GM19023 (cell line): ENCODE measurements at regions not wholly inside any gene's neighbourhood (a gene's known extent, or its start where the extent isn't known, plus 50 kb on each side); places are given as distances from the start of the nearest gene placed in this dataset.

ENCODE experiments used
- ATAC-seq: cut with Tn5 transposase; IDR thresholded peaks from one replicate; pipeline ENCODE4 v1.9.1; 2021; ENCODE audit warnings: mild to moderate bottlenecking, moderate library complexity; ENCODE audit not compliant: unreplicated experiment

DNA sequence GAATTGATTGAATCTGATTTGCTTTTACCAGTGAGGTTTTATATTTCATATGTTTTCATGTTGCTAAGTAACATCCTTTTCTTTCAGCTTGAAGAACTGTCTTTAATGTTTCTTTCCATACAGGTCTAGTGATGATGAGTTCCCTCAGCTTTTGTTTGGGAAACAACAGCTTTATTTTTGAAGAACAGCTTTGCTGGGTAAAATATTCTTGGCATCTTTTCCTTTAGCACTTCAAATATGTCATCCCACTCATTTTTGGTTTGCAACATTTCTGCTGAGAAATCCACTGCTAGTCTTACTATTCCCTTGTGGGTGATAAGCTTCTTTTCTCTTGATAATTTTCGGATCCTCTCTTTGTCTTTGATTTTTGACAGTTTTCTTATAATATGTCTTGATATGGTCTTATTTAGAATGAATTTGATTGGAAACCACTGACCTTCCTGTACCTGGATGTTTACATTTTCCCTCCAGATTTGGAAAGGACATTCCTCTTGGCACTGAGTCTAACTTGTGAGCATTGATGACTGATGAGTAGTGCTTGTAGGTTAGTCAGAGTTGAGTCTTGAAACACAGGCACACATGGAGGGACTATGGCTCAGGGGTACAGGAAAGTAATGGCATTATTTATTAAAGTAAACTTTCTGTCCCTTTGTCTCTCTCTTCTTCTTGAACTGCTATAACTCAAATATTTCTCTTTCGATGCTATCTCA lies 220.3 kb downstream of the SPATA31D1 start:
- no peak for ATAC-seq

DNA sequence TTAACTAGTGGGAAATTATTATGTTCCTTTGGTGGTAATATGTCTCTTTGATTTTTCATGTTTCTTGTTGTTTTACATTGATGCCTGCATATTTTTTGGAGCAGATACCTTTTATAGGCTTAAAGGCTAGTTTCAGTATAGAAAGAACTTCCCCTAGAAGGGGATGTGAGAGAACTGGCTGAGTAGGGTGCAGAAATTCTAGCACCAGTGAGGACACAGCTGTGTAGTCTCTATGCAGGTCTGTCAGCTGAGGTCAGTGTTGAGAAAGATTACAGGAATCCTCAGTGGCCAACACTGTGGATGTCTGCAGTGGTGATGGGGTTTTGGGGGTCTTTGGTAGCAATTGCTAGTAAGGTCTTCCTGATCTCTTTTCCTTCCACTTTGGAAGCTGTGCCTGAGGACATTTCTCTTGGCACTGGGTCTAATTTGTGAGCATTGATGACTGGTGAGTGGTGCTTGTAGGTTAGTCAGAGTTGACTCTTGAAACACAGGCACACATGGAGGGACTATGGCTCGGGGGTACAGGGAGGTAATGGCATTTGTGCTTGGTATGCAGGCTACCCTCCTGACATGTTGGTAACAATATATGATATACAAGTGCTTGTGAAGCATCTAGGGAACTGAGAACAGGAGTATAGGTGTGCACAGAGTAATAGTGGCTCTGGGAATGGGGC lies 221.4 kb downstream of the SPATA31D1 start:
- no peak for ATAC-seq

DNA sequence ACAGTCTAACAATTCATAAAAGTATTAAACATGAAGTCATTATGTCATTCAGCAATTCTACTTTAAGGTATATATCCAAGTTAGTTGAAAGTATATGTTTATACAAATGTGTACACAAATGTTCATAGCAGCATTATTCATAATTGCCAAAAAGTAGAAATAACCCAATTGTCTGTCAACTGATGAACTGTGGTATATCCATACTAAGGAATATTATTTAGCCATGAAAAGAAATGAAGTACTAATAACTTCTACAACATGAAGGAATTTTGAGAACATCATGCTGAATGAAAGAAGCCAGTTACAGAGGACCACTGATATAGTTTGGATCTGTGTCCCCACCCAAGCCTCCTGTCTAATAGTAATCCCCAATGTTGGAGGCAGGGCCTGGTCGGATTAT lies 224.3 kb downstream of the SPATA31D1 start:
- ATAC-seq: no peak

DNA sequence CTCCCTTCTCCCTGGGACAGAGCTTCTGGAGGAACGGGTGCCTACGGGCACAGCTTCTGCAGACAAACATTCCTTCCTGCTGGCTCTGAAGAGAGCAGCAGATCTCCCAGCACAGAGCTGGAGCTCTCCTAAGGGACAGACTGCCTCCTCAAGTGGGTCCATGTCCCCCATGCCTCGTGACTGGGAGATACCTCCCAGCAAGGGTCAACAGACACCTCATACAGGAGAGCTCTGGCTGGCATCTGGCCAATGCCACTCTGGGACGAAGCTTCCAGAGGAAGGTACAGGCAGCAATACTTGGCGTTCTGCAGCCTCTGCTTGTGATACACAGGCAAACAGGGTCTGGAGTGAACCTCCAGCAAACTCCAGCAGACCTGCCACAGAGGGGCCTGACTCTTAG lies 227.9 kb downstream of the SPATA31D1 start:
- ATAC-seq: no peak

DNA sequence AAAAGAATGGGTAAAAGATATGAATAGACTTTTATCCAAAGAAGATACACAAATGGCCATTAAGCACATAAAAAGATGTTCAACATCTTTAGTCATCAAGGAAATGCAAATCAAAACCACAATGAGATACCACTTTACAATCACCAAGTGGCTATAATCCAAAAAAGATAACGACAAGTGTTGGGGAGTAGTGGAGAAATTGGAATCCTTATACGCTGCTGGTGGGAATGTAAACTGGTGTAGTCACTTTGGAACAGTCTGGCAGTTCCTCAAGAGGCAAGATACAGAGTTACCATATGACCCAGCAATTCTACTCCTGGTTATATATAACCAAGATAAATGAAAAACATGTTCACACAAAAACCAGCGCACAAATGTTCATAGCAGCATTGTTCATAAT lies 234.9 kb downstream of the SPATA31D1 start:
- ATAC-seq: no peak

DNA sequence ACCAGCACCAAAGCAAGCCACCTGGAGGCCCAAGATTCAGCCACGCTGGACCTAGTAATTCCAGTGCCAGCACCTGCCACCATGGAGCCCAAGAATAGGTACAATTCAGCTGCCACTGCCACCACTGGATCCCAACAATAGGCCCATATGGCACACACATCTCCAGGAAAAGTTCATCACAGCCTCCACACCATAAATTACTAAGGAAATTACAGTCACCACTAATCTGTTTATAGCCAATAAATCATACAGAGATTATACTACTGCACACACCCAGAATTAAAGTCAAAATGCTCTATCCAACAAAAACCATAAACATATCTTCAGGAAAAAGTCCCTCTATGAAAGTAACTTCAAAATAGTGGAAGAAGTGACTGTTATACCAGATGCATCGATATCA lies 242.8 kb downstream of the SPATA31D1 start:
- no peak for ATAC-seq

DNA sequence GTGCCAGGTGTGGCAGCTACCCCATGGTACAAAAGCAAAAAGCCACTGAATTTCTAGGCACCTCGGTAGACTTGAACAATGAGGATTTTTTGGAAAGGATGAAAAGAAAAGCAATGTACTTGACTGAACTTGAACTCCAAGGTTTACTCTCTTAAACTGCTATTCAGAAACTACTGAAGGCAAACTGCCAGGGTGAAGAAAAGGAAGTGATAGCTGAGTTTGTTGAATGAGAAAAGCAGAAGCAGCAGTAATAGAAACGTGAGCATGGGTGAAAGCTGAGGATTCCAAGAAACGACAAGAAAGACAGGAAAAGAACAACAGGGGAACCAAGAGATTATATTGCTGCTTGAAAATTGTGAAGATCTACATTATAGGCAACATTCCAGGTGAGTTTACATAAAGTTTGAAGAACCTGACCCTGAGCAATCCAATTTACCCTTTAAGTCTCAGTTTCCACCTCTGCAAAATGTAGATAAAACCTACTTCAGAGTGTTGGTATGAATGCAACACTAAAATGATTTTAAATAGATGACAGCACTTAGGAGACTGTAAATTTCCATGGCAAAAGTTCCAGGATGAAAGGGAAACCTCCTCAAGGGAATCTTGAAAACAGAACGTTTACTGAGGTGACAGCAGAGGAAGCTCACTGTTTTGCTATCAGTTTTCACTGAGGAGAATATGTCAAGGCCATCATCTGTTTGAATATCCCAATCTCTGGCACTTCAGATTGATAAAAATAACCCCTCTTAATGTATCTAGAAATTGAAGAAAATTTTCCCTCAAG lies 245.8 kb downstream of the SPATA31D1 start:
- no peak for ATAC-seq

DNA sequence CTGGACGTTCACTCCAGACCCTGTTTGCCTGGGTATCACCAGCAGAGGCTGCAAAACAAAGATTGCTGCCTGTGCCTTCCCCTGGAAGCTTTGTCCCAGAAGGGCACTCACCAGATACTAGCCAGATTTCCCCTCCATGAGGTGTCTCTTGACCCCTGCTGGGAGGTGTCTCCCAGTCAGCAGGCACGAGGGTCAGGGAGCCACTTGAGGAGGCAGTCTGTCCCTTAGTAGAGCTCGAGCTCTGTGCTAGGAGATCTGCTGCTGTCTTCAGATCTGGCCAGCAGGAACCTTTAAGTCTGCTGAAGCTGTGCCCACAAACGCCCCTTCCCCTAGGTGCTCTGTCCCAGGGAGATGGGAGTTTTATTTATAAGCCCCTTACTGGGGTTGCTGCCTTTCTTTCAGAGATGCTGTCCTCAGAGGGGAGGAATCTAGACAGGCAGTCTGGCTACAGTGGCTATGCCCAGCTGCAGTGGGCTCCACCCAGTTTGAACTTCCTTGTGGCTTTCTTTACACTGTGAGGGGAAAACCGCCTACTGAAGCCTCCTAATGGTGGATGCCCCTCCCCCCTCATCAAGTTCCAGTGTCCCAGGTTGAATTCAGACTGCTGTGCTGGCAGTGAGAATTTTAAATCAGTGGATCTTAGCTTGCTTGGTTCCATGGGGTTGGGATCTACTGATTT lies 253.9 kb downstream of the SPATA31D1 start:
- no peak for ATAC-seq

DNA sequence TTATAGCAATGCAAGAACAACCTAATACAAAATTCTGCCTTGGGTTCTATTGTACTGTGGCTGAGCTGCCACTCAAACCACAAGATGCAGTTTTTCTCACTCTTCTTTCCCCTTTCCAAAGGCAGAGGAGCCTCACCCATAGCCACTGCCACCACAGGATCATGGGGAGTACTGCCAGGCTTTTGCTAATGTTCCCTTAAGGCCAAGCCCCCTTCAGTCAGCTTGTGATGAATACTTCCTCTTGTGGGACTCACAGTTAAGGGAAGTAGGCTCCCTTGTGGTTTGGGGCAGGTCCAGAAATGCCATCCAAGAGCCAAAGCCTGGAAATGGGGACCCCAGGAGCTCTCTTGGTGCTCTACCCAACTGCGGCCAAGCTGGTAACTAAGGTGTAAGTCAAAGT lies 258.7 kb downstream of the SPATA31D1 start:
- no peak for ATAC-seq

DNA sequence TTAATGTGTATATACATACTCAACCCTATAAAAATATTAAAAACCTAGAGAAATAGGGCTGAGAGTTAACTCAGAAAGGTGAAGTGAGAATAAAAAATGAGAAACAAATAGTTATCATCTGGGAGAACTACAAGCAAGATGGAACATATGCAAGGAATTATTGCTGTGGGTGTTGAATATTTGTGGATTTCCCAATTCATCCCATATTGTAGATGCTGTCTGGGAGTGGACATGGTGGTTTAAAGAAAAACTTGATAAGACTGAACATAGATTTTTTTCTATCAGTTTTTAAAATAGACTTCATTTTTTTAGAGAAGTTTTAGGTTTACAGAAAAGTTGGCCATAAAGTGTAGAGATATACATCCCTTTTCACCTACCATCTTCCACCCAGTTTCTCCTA lies 263.5 kb downstream of the SPATA31D1 start:
- no peak for ATAC-seq

DNA sequence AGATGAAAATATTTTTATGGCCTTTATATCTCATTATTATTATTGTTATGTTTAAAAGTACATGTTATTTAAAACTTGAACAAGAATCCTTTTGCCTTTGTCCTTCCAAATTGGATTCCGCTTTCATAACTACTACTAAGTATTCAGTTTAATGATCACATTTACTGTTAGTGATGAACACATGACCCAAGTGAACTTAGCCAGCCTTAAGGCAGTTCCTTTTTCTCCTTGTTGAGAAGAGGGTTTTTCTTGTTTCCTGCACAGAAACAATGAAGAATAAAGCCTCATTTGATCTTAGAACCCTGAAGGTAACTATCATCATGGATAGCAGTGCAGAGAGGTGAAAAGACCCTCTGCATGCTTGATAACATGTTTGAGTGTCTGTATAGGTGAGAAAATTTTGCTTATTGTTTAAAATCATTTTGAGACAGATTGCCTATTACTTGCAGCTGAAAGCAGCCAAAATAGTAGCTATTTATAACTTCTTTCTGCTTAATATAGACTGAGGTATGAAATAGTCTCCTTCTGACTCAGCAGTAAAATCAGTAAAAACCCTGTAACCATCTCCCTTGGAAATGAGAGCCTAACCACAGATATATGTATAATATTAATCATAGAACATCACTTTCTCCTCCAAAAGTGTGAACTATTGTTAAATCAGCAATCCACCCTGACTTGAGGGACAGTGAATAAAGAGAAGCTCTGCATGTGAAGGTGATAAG lies 266.2 kb downstream of the SPATA31D1 start:
- no peak for ATAC-seq

DNA sequence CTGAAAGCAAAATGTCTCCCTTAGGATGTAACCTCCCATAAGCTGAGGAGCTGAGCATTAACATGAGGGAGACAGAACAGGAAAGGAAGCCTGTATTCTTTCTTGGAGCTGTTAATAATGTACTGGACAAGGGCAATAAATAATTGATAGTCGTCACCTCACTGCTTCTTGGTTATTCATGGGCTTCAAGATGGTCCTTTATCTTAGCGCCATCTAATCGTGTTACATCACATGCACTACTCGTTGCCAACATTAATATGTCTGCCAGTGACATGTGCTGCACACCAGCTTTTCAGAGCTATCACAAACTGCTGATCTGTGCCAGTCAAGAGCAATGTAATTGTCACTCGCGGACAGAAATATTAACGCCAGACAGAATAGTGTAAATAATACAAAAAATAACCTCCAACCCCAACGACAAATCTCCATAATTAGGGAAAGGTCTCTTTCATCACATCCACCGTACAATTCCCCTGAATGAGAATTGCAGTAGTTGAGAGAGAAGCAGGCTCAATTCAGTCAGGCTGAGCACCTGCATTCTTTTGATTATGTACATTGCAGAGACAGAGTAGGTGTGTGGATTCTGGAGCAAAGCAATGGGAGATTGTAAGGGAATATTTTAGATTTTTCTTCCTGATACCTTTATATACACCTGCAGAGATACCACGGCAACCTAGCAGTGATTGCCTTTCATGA lies 267.1 kb downstream of the SPATA31D1 start:
- no peak for ATAC-seq

DNA sequence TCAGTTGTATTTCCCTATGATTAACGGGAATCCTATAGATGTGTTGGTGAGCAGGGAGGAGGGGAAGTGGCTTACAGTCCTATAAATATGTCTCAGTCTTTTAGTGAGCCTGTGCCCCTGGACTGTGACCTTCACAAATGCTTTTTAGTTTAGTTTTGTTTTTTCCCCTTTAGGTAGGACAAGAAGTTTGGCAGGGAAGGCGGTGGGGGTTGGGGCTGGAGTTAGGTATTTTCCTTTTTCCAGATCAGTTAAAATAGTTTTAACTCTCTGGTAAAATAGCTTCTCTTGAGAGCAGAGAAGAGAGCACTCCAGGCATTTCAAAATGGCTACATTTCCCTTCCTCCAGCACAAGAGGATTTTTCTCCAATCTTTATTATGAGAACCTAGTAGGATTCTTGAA lies 272.1 kb downstream of the SPATA31D1 start:
- ATAC-seq: no peak

DNA sequence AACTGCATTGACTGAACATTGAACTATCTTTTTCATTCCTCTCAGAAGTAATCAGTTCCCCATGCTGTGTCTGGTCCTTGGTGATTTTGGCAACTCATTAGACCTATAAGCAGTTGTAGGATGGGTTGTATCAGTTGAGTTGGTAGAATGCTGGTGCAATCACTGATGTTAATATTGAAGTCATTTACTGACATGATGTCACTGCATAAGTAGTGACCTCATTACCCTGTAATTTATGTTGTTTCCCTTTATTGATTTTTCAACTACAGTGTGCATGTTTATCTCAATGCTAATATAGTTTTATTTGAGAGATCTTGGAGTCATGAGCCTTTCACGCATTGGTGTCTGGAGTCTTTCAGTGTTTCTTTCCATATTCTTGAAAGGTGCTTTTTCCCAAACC lies 275.0 kb downstream of the SPATA31D1 start:
- no peak for ATAC-seq

DNA sequence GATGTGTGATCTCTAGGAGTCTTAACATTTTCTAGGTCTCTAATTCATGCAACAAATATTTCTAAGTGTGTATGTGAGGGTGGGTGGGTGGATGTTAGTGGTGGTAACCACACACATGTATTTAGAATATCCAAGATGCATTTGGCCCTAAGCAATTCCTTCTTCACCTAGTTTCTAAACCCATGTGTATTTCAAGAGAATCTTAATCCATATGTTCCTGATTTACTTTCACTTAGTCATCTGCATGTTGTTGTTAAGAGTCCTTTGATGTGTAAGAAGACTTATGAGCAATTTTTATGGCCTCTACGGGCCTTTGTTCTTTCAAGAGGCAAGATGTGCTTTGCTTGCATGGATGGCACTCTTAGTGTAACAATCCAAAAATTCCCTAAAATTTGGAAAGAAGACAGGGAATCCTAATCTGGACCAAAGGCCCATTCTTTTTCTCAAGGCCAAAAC lies 282.6 kb downstream of the SPATA31D1 start:
- ATAC-seq: no peak

DNA sequence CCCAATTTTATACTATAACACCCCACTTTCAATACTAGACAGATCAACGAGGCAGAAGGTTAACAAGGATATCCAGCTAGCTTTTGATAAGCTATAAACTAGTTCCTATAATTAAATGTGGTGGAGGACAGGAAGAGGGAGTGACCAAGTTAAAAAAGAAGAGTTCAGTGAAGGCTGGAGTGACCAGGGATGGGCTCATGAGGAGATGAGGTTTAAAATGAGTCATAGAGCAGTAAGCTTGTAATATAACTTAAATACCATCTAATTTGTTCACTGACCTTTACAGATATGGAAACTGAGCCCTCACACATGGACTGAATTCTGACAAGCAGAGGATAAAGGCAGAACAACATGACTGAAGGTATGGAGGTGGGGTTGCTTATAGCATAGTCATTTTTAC lies 284.5 kb downstream of the SPATA31D1 start:
- ATAC-seq: no peak

DNA sequence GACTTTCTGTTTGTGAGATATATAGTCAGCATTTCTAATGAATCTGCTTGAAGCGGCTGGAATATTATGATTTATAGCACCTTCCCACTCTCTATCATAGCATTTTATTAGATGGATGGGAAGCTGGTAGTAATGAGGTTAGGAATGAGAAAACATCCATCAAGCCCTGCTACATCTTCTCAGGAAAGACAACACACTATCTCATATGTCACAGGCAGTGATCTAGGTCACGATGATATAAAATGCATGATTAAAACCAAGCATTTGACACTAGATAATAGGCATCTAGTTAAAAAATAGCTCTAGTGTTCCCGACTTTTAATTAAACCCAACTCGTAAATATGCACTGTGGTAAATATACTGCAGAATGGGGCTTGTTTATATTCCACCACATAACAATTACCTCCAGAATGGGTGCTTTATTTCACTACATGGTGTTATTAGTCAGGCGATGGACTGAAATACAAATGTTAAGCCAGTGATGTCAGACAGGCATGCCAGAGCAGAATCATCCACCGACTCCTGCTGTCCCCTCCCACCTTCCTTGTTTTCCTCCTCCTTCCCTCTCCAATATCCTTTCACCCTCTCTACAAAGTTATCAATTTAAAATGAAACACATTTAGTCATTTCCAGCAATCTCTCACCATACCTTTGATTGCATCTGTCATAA lies 286.8 kb downstream of the SPATA31D1 start:
- no peak for ATAC-seq

DNA sequence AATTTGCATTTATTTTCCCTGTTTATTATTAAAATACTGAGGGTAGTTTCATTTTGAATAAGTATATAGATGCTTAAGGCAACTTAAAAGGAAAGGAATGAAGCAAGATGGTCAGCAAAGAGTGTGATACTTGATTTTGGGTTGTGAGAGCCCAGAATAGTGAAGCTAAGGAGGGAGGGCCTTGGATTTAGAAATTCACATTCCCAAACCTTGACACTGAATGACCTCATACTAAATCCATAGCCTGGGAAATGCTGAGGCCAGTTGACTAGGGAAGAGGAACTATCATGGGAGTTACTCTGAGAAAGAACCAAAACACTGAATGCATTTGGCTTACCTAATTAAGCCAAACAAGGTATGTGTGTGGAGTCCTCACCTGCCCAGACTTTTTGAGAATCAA lies 292.5 kb downstream of the SPATA31D1 start:
- no peak for ATAC-seq

DNA sequence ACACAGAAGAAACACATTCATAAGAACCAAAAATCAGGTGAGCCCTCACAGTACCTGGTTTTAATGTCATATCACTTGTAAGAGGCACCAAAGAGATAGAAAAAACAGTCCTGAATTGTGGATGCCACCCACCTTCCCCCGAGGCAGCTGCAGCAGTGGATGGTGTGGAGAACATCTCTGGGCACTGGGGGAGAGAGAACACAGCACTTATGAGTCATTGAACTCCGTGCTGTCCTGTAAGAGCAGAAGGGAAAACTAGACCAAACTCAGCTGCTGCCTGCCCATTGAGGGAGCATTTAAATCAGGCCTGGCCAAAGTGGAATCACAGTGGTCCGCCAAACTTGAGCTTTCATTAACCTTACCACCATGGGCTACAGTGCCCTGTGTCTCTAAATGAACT lies 296.2 kb downstream of the SPATA31D1 start:
- ATAC-seq: no peak

DNA sequence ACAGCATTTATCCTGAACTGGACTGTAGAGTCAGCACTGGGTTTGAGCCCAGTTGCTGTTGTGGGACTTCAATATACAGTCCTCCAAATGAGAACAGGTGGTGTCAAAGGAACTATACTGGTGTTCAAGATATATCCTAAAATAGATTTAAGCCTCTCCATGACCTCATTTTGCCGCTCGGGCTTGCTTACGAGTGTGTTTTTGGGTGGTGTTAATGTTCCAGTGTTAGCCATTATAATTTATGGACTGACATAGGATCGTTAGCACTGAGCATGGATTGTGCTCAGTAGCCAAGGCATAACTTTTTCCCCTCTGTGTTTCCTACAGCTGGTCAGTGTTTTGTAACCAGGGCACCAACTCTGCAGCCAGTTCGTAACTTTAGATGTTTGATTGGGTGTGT lies 306.6 kb downstream of the SPATA31D1 start:
- no peak for ATAC-seq
